Mucosa of rectum (tissue), 2 donors: ENCODE measurements at regions not wholly inside any gene's neighbourhood (a gene's known extent, or its start where the extent isn't known, plus 50 kb on each side); places are given as distances from the start of the nearest gene placed in this dataset.
"Not testable (repeated sequence)": the region's sequence is repeated elsewhere in the genome, so short reads cannot be mapped to it uniquely, and the experiment has no call there.

ENCODE experiments used
- H3K27ac ChIP-seq, 2 donors: one replicate each; pipeline ENCODE4 v1.7.0; 2013; ENCODE audit warnings: inconsistent platforms in 2 of 2, low read depth in 2 of 2, low read length in 2 of 2
- H3K27me3 ChIP-seq, 2 donors: one replicate each; pipeline ENCODE4 v1.7.0; 2013; ENCODE audit warnings: low read length in 2 of 2; ENCODE audit not compliant: control insufficient read depth in 2 of 2, insufficient read depth in 2 of 2
- H3K36me3 ChIP-seq, 2 donors: one replicate each; pipeline ENCODE4 v1.7.0; 2013; ENCODE audit warnings: low read length in 2 of 2; ENCODE audit not compliant: control insufficient read depth in 2 of 2, insufficient read depth in 2 of 2
- H3K4me1 ChIP-seq, 2 donors: one replicate each; pipeline ENCODE4 v1.7.0; 2013; ENCODE audit warnings: low read length in 2 of 2, mild to moderate bottlenecking in 1 of 2; ENCODE audit not compliant: control insufficient read depth in 2 of 2, insufficient read depth in 2 of 2
- H3K4me3 ChIP-seq, 2 donors: one replicate each; pipeline ENCODE4 v1.7.0; 2013; ENCODE audit warnings: low read length in 2 of 2
- H3K9ac ChIP-seq, 2 donors: one replicate each; pipeline ENCODE4 v1.7.0; 2013; ENCODE audit warnings: low read length in 2 of 2, low read depth in 1 of 2, mild to moderate bottlenecking in 1 of 2
- H3K9me3 ChIP-seq, 2 donors: one replicate each; pipeline ENCODE4 v1.7.0; 2013; ENCODE audit warnings: low read length in 2 of 2; ENCODE audit not compliant: control insufficient read depth in 2 of 2
- donor health status: healthy.
- donor health status: Normal muscosa, but diverticular disease.

DNA sequence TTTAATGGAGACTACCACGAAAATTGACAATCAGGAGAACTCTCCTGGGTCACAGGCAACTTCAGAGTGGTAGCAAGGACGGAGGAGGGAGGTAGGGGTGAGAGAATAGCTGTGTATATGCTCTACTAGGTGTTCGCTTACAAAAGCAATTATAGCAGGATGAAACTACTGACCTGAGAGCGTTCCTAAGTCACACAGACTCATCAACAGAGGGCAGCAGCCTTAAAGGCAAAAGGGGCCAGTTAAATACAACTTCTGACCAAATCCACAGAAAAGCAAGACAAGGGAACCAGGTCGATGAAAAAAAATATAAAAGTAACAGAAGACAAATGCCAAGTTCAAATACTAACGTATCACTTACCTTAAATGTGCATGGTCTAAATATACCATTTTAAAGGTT is 894.6 kb downstream of the PLOD2 start:
- H3K4me1 ChIP-seq, result no peaks in the 10 kb centered on the region
- H3K4me3 ChIP-seq, result no peak overlapping the region
- H3K9me3 ChIP-seq, result no peaks in the 10 kb centered on the region
- H3K27ac ChIP-seq, result no peak overlapping the region
- H3K9ac ChIP-seq, result no peak overlapping the region
- H3K36me3 ChIP-seq, result no peaks in the 10 kb centered on the region
- H3K27me3 ChIP-seq, result no peaks in the 10 kb centered on the region

DNA sequence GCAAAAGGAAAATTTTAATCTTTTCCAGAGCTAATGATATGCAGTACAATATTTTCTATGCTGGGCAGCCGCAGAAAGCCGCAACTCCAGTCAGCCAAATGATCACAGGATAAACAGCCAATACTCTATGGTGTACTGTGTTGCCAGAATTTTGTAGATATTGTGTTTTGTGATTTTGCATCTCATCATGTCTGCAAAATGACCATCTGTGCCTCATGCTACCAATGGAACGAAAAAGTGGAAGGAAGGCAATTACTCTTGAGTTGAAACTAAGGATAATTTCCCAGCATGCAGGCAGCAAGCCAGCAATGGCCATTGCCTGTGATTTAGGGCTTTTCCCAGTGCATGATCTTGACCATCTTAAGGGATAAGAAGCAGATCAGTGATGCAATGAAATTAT is 891.9 kb downstream of the PLOD2 start:
- Histone ChIP-seq H3K9ac (no peak overlapping the region), H3K27me3 (no peaks in the 10 kb centered on the region), H3K36me3 (no peaks in the 10 kb centered on the region), H3K4me3 (no peak overlapping the region), H3K4me1 (no peaks in the 10 kb centered on the region), H3K9me3 (no peaks in the 10 kb centered on the region), H3K27ac (no peak overlapping the region)

DNA sequence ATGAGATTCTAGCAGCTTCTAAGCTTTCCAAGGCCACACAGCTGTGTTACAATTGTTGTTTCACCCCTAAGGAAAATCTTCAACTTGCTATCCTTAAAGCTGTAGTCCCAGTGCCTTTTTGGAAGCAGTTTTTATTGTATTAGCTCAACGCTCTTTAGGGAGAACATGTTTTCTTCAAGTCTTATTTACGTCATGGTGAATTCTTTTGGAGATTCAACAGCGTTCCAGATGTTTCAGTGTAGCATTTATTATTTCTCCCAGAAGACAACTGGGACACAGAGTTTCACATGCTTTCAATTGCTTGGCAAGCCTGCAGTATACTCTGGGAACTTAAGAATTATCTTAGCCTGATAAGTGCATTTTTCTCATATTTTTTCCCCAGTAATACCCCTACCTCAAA is 888.3 kb downstream of the PLOD2 start:
- Histone ChIP-seq H3K4me3 (no peak overlapping the region), H3K27ac (no peak overlapping the region)

DNA sequence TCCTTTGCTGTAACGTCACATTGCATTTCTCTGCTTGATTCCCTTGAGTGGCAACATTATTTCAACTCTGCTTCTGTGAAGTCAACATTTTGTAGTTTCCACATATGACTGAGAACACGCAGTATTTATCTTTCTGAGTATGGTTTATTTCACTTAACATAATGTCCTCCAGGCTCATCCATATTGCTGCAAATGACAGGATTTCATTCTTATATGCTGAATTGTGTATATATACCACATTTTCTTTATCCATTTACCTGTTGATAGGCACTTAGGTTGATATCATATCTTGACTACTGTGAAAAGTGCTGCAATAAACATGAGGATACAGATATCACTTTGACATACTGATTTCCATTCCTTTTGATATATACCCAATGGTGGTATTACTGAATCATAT is 878.5 kb downstream of the PLOD2 start:
- Histone ChIP-seq H3K4me1 (no peaks in the 10 kb centered on the region), H3K27me3 (no peaks in the 10 kb centered on the region), H3K9ac (no peak overlapping the region), H3K9me3 (no peaks in the 10 kb centered on the region), H3K4me3 (no peak overlapping the region), H3K36me3 (no peaks in the 10 kb centered on the region), H3K27ac (no peak overlapping the region)

More for the DNA sequence above, 888.3 kb downstream of the PLOD2 start:
- H3K27me3 ChIP-seq, result no peaks in the 10 kb centered on the region
- no peaks in the 10 kb centered on the region for H3K36me3 ChIP-seq
- no peaks in the 10 kb centered on the region for H3K9me3 ChIP-seq
- no peaks in the 10 kb centered on the region for H3K4me1 ChIP-seq
- H3K9ac ChIP-seq, result no peak overlapping the region

DNA sequence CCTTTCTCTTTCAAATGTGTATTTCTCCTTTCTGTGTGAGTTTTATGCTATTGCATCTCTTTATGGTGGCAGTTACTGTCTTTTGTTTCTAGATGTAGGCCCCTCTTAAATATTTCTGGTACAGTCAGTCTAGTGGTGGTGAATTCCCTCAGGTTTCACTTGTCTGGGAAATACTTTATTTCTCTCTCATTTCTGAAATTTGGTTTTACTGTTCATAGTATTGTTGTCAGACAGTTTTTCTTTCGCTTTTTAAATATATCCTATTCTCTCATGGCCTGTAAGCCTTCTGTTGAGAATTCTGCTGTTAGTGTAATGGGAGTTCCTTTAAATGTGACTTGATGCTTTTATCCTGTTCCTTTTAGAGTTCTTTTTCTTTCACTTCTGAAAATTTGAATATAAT is 874.0 kb downstream of the PLOD2 start:
- Histone ChIP-seq H3K36me3 (no peaks in the 10 kb centered on the region), H3K9me3 (peaks cover 0 to 3% of the 10 kb centered on the region in 2 donors), H3K4me1 (no peaks in the 10 kb centered on the region), H3K9ac (no peak overlapping the region), H3K4me3 (no peak overlapping the region), H3K27me3 (no peaks in the 10 kb centered on the region), H3K27ac (no peak overlapping the region)

DNA sequence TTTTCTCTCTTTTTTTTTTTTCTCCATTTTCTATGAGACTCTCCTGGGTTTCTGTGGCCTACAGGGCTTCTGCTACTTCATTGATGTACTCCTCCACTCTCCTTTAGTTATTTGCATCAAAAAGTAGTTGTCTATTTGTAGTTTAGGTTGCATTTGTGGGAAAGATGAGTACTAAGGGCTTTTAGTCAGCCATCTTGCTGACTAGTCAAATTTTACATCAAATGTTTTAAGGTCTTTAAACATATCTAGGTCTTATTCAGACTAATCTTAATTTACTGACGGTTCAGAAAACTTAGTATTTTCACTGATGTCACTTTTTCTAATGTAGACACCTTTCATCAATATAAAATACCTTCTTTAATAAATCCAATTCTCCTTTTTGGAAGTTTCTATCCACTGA is 871.0 kb downstream of the PLOD2 start:
- H3K4me3 ChIP-seq, result no peak overlapping the region

DNA sequence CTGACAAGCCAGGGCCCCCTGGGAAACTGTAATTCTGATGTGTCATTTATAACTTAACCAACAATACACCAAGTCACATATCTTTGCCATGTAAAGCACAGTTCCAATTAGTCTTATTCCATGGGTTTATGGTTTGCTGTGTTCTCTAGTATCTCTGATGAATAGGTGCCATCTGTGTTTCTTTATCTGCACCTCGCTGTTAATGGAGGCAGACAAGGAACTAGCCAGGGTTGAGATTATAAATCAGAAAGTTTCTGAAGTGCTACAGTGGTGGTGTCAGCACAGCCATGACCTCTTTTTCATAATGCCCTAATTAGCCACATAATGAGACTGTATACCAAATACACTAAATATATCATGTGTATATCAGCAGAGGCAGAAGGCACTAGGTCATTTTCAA is 866.4 kb downstream of the PLOD2 start:
- Histone ChIP-seq H3K9ac (no peak overlapping the region), H3K27ac (no peak overlapping the region), H3K27me3 (no peaks in the 10 kb centered on the region), H3K36me3 (no peaks in the 10 kb centered on the region), H3K4me3 (no peak overlapping the region), H3K4me1 (no peaks in the 10 kb centered on the region), H3K9me3 (no peaks in the 10 kb centered on the region)

More for the DNA sequence above, 871.0 kb downstream of the PLOD2 start:
- Histone ChIP-seq H3K9me3 (peaks cover 0 to 3% of the 10 kb centered on the region in 2 donors), H3K9ac (no peak overlapping the region), H3K4me1 (no peaks in the 10 kb centered on the region), H3K36me3 (no peaks in the 10 kb centered on the region), H3K27me3 (no peaks in the 10 kb centered on the region), H3K27ac (no peak overlapping the region)

DNA sequence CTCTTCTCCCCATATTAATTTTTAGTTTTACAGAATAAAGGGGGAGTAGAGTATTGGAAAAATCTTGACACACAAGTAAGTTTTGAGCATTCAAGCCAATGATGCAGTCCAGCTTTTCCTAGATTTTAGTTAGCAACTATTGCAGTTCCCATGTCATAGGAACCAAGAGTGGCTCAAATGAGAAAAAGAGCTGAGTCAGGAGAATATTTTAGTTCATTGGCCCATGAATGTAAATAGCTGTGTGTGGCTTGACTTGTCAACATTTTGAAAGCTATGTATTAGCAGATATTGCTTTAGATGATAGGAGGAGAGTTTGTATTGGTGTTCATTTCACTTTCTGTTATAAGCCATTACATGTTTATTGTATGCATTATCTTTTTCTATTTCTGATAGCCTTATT is 853.7 kb downstream of the PLOD2 start:
- no peaks in the 10 kb centered on the region for H3K36me3 ChIP-seq
- no peaks in the 10 kb centered on the region for H3K9me3 ChIP-seq
- H3K9ac ChIP-seq, result no peak overlapping the region
- no peaks in the 10 kb centered on the region for H3K4me1 ChIP-seq
- H3K4me3 ChIP-seq, result no peak overlapping the region
- H3K27me3 ChIP-seq, result no peaks in the 10 kb centered on the region
- no peak overlapping the region for H3K27ac ChIP-seq

DNA sequence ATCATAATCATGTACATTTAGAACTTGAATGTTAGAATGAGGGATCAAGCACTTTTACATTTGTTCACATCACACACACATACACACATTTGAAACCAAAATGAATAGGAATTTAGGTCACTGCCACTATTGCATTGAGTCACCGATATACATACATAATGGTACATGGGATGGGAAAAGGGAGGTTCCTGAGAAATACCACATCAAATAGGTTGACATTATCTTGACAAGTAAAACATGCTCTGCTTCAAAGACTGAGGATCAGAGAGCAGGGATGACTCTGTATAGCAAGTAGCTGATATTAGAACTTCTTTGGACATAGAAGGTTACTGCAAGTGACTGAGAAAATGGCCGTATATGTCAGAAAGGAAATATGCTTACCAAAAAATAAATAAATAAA is 847.2 kb downstream of the PLOD2 start:
- no peak overlapping the region for H3K27ac ChIP-seq
- H3K9ac ChIP-seq, result no peak overlapping the region
- H3K9me3 ChIP-seq, result no peaks in the 10 kb centered on the region
- no peaks in the 10 kb centered on the region for H3K36me3 ChIP-seq
- H3K4me1 ChIP-seq, result no peaks in the 10 kb centered on the region
- no peaks in the 10 kb centered on the region for H3K27me3 ChIP-seq
- no peak overlapping the region for H3K4me3 ChIP-seq

DNA sequence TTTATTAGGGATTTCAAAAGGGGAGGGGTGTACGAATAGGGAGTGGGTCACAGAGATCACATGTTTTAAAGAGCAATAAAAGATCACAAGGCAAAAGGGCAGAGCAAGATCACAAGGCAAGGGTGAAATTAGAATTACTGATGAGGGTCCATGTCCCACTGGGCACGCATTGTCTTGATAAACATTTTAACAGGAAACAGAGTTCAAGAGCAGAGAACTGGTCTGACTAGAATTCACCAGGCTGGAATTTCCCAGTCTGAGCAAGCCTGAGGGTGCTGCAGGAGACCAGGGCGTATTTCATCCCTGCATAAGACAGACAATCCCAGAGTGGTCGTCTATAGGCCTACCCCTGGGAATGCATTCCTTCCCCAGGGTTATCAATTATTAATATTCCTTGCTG is 844.7 kb downstream of the PLOD2 start:
- H3K4me1 ChIP-seq, H3K27me3 ChIP-seq, H3K36me3 ChIP-seq, H3K4me3 ChIP-seq, H3K9ac ChIP-seq, H3K27ac ChIP-seq, H3K9me3 ChIP-seq: not testable (repeated sequence)

DNA sequence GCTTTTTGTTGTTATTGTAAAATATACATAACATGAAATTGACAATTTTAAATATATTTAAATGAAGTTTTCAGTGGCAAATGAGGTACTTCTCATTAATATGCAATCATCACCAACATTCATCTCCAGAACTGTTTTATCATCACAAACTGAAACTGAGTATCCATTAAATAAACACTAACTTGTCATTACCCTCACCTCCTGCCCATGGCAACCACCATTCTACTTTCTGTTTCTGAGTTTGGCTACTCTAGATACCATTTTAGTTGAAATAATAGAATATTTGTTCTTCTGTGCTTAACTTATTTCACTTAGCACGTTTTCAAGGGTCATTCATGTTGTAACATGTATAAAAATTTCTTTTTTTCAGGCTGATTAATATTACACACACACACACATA is 834.3 kb downstream of the PLOD2 start:
- no peak overlapping the region for H3K9ac ChIP-seq
- no peaks in the 10 kb centered on the region for H3K27me3 ChIP-seq
- H3K27ac ChIP-seq, result no peak overlapping the region
- no peak overlapping the region for H3K4me3 ChIP-seq
- no peaks in the 10 kb centered on the region for H3K4me1 ChIP-seq
- no peaks in the 10 kb centered on the region for H3K36me3 ChIP-seq
- no peaks in the 10 kb centered on the region for H3K9me3 ChIP-seq
